ENCODE measurements at regions not wholly inside any gene's neighbourhood (a gene's known extent, or its start where the extent isn't known, plus 50 kb on each side); places are given as distances from the start of the nearest gene placed in this dataset.

DNA sequence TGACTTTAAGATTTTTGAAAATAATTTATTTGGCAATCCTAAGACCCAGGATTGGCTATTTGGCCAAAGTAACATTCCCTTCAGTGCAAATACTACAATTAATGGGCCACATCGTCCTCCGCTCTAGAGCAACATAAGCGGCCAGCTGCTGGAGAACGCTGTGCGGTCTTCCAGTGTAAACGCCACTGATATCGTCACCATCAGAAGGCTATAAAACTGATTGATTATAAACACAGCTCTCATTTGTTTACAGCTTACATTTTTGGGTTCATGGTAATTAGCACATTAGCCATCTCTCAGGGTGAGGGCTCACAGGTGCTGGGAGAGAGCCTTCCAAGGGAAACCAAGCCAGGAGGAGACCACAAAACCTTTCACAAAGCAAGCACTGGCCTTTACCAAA lies 130.1 kb upstream of the BMP4 start:
- TF ChIP-seq TEAD4 (IDR thresholded peaks at IDR 0.05): no peak
- no peak for TF ChIP-seq EGR1 (IDR thresholded peaks at IDR 0.05)
- TF ChIP-seq TCF12 (IDR thresholded peaks at IDR 0.05; ENCODE audit: low read depth): no peak
- TF ChIP-seq TAF1 (IDR thresholded peaks at IDR 0.05; ENCODE audit: low read depth): no peak
- no peak for TF ChIP-seq NFIC (IDR thresholded peaks at IDR 0.05)
- TF ChIP-seq, protein P1, sequence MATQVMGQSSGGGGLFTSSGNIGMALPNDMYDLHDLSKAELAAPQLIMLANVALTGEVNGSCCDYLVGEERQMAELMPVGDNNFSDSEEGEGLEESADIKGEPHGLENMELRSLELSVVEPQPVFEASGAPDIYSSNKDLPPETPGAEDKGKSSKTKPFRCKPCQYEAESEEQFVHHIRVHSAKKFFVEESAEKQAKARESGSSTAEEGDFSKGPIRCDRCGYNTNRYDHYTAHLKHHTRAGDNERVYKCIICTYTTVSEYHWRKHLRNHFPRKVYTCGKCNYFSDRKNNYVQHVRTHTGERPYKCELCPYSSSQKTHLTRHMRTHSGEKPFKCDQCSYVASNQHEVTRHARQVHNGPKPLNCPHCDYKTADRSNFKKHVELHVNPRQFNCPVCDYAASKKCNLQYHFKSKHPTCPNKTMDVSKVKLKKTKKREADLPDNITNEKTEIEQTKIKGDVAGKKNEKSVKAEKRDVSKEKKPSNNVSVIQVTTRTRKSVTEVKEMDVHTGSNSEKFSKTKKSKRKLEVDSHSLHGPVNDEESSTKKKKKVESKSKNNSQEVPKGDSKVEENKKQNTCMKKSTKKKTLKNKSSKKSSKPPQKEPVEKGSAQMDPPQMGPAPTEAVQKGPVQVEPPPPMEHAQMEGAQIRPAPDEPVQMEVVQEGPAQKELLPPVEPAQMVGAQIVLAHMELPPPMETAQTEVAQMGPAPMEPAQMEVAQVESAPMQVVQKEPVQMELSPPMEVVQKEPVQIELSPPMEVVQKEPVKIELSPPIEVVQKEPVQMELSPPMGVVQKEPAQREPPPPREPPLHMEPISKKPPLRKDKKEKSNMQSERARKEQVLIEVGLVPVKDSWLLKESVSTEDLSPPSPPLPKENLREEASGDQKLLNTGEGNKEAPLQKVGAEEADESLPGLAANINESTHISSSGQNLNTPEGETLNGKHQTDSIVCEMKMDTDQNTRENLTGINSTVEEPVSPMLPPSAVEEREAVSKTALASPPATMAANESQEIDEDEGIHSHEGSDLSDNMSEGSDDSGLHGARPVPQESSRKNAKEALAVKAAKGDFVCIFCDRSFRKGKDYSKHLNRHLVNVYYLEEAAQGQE (IDR thresholded peaks at IDR 0.05; ENCODE audit: low read depth): no peak
- no peak for TF ChIP-seq EP300 (IDR thresholded peaks at IDR 0.05; ENCODE audit: borderline replicate concordance)
- TF ChIP-seq RAD21 (IDR thresholded peaks at IDR 0.05; ENCODE audit: low read depth): no peak
- TF ChIP-seq FOXM1 (IDR thresholded peaks at IDR 0.05; ENCODE audit: borderline replicate concordance, low read depth): no peak
- no peak for TF ChIP-seq ZBTB7A (IDR thresholded peaks at IDR 0.05; ENCODE audit: low read depth)

DNA sequence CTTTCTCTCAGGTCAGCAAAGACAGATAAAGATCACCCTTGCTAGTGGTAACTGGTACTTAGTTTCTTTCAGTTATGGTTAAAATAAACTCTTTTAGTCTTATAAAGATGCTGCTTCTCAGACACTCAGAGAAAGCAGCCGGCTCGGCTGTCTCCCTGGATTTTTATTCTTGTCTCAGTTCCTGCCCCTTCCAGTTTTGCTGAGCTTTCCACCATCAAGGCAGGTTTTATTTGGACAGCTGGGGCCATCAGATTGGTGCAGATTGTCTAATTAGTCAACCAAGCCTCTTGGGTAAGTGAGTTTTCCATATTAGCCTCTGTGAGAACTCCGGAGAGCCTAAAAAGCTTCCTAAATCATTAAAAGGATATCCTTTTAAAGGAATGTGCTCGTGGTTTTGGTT lies 130.8 kb upstream of the BMP4 start:
- no peak for TF ChIP-seq FOXM1 (IDR thresholded peaks at IDR 0.05; ENCODE audit: borderline replicate concordance, low read depth)
- no peak for TF ChIP-seq TAF1 (IDR thresholded peaks at IDR 0.05; ENCODE audit: low read depth)
- TF ChIP-seq EGR1 (IDR thresholded peaks at IDR 0.05): no peak
- TF ChIP-seq CEBPB (IDR thresholded peaks at IDR 0.05): no peak
- TF ChIP-seq CREB1 (IDR thresholded peaks at IDR 0.05; ENCODE audit: low read depth): no peak
- TF ChIP-seq EP300 (IDR thresholded peaks at IDR 0.05; ENCODE audit: borderline replicate concordance): no peak
- TF ChIP-seq, protein P2, sequence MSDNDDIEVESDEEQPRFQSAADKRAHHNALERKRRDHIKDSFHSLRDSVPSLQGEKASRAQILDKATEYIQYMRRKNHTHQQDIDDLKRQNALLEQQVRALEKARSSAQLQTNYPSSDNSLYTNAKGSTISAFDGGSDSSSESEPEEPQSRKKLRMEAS (IDR thresholded peaks at IDR 0.05): no peak

DNA sequence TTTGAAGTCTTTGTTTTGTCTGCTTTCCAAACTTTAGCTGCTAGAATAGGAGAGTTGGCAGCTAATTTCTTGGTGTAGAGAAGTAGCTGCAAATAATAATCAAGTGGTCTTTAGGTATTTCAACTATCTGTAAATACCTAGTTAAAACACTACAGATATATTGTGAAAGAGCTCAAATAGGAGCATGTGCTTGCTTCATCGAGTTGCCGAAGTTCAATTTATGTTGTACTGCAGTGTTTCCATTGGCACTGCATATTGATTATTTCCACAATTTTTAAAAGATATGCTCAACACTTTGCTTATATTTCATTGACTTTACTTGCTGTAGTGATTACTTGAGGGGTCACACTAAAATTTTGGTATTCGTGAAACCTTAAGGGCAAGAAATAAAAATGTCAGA lies 131.6 kb upstream of the BMP4 start:
- no peak for TF ChIP-seq TEAD4 (IDR thresholded peaks at IDR 0.05)
- TF ChIP-seq CREB1 (IDR thresholded peaks at IDR 0.05; ENCODE audit: low read depth): no peak
- no peak for TF ChIP-seq EP300 (IDR thresholded peaks at IDR 0.05; ENCODE audit: borderline replicate concordance)
- TF ChIP-seq RAD21 (IDR thresholded peaks at IDR 0.05; ENCODE audit: low read depth): no peak
- TF ChIP-seq TAF1 (IDR thresholded peaks at IDR 0.05; ENCODE audit: low read depth): no peak
- TF ChIP-seq, protein P3, sequence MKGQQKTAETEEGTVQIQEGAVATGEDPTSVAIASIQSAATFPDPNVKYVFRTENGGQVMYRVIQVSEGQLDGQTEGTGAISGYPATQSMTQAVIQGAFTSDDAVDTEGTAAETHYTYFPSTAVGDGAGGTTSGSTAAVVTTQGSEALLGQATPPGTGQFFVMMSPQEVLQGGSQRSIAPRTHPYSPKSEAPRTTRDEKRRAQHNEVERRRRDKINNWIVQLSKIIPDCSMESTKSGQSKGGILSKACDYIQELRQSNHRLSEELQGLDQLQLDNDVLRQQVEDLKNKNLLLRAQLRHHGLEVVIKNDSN (IDR thresholded peaks at IDR 0.05): no peak
- no peak for TF ChIP-seq CEBPB (IDR thresholded peaks at IDR 0.05)
- TF ChIP-seq, protein P1 (IDR thresholded peaks at IDR 0.05; ENCODE audit: low read depth): no peak
- no peak for TF ChIP-seq TCF12 (IDR thresholded peaks at IDR 0.05; ENCODE audit: low read depth)
- TF ChIP-seq, protein P2 (IDR thresholded peaks at IDR 0.05): no peak
- TF ChIP-seq NFIC (IDR thresholded peaks at IDR 0.05): no peak
- TF ChIP-seq ZBTB7A (IDR thresholded peaks at IDR 0.05; ENCODE audit: low read depth): no peak
- no peak for TF ChIP-seq YY1 (IDR thresholded peaks at IDR 0.05; ENCODE audit: low read depth)
- no peak for TF ChIP-seq FOXM1 (IDR thresholded peaks at IDR 0.05; ENCODE audit: borderline replicate concordance, low read depth)
- no peak for TF ChIP-seq EGR1 (IDR thresholded peaks at IDR 0.05)

DNA sequence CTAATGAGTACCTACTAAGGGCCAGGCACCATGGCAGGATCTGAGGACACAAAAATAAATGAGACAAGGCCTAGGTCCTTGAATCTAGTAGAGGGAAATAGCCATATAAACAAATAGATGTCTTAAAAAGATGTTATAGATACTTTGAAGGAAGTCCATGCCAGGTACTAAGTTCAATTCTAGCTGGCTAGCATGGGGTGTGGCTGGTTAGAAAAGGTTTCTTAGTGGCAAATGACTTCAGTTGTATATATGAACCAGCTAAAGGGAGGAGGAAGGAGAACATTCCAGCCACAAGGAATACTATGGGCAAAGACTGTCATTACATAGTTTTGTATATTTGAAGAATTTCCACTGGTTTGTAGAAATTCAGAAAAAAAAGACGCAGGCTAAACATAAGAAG lies 133.6 kb upstream of the BMP4 start:
- TF ChIP-seq EP300 (IDR thresholded peaks at IDR 0.05; ENCODE audit: borderline replicate concordance): no peak

DNA sequence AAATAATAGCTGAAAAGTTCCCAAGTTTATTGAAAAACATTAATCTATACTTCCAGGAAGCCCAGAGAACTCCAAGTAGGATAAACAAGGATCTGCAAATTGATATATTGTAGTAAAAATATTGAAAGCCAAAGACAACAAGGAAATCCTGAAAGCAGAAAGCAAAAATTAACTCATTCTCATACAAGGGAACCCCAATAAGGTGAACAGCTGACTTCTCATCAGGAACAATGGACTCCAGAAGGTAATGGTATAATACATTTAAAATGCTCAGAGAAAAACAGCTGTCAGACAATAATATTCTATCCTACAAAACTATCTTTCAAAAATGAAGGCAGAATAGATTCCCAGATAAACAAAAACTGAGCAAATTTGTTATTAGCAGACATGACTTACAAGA lies 138.1 kb upstream of the BMP4 start:
- TF ChIP-seq FOXM1 (IDR thresholded peaks at IDR 0.05; ENCODE audit: borderline replicate concordance, low read depth) (no peak), TCF12 (IDR thresholded peaks at IDR 0.05; ENCODE audit: low read depth) (no peak), TAF1 (IDR thresholded peaks at IDR 0.05; ENCODE audit: low read depth) (no peak), NFIC (IDR thresholded peaks at IDR 0.05) (no peak), CEBPB (IDR thresholded peaks at IDR 0.05) (no peak), EGR1 (IDR thresholded peaks at IDR 0.05) (no peak), ZBTB7A (IDR thresholded peaks at IDR 0.05; ENCODE audit: low read depth) (no peak), YY1 (IDR thresholded peaks at IDR 0.05; ENCODE audit: low read depth) (no peak), EP300 (IDR thresholded peaks at IDR 0.05; ENCODE audit: borderline replicate concordance) (no peak), CREB1 (IDR thresholded peaks at IDR 0.05; ENCODE audit: low read depth) (no peak), TEAD4 (IDR thresholded peaks at IDR 0.05) (no peak), RAD21 (IDR thresholded peaks at IDR 0.05; ENCODE audit: low read depth) (no peak)
- TF ChIP-seq, protein P2 (IDR thresholded peaks at IDR 0.05): no peak
- TF ChIP-seq, protein P1 (IDR thresholded peaks at IDR 0.05; ENCODE audit: low read depth): no peak
- TF ChIP-seq, protein P3 (IDR thresholded peaks at IDR 0.05): no peak

Measured in Ishikawa (cell line).